KMS-11 (cell line): ENCODE measurements at regions not wholly inside any gene's neighbourhood (a gene's known extent, or its start where the extent isn't known, plus 50 kb on each side); places are given as distances from the start of the nearest gene placed in this dataset.

Experiments
- H2AFZ ChIP-seq: fragments of 200-600 bp; sonication (generic); 2 replicates; pipeline ENCODE4 v1.6.1; 2016; ENCODE audit warnings: antibody characterized with exemption, mixed run types, low read depth
- H3K27ac ChIP-seq: fragments of 200-600 bp; sonication (generic); 2 replicates; pipeline ENCODE4 v1.6.1; 2016; ENCODE audit warnings: mild to moderate bottlenecking, mixed run types
- H3K27me3 ChIP-seq: fragments of 200-600 bp; sonication (generic); 2 replicates; pipeline ENCODE4 v1.6.1; 2017; ENCODE audit warnings: mild to moderate bottlenecking, low read depth, mixed run types, moderate library complexity; ENCODE audit not compliant: insufficient read depth
- H3K36me3 ChIP-seq: fragments of 200-600 bp; sonication (generic); 2 replicates; pipeline ENCODE4 v1.6.1; 2017; ENCODE audit warnings: mild to moderate bottlenecking, mixed run types; ENCODE audit not compliant: insufficient read depth
- H3K4me1 ChIP-seq: fragments of 200-600 bp; sonication (generic); 2 replicates; pipeline ENCODE4 v1.6.1; 2016; ENCODE audit warnings: mild to moderate bottlenecking, low read depth, mixed run types; ENCODE audit not compliant: poor library complexity, severe bottlenecking
- H3K4me2 ChIP-seq: fragments of 200-600 bp; sonication (generic); 2 replicates; pipeline ENCODE4 v1.7.0; 2016; ENCODE audit warnings: mild to moderate bottlenecking, mixed run types
- H3K4me3 ChIP-seq: fragments of 200-600 bp; sonication (generic); IDR thresholded peaks from 2 replicates; pipeline ENCODE4 v1.6.1; 2017; ENCODE audit warnings: low read depth, low read length, mixed read lengths; ENCODE audit not compliant: insufficient read depth
- H3K79me2 ChIP-seq: fragments of 200-600 bp; sonication (generic); 2 replicates; pipeline ENCODE4 v1.6.1; 2016; ENCODE audit warnings: low read depth, mixed run types; ENCODE audit not compliant: insufficient read depth
- H3K9ac ChIP-seq: fragments of 200-600 bp; sonication (generic); 2 replicates; pipeline ENCODE4 v1.6.1; 2016; ENCODE audit warnings: mild to moderate bottlenecking, mixed run types
- H4K20me1 ChIP-seq: fragments of 200-600 bp; sonication (generic); 2 replicates; pipeline ENCODE4 v1.6.1; 2016; ENCODE audit warnings: mild to moderate bottlenecking, mixed run types; ENCODE audit not compliant: insufficient read depth
- TF ChIP-seq, protein P1 (sequence below): fragments of 200-600 bp; sonication (generic); conservative IDR thresholded peaks from 2 replicates; pipeline ENCODE4 v1.6.1; 2017; ENCODE audit warnings: low read depth, mild to moderate bottlenecking, antibody characterized with exemption, low read length, moderate library complexity, mixed read lengths

DNA sequence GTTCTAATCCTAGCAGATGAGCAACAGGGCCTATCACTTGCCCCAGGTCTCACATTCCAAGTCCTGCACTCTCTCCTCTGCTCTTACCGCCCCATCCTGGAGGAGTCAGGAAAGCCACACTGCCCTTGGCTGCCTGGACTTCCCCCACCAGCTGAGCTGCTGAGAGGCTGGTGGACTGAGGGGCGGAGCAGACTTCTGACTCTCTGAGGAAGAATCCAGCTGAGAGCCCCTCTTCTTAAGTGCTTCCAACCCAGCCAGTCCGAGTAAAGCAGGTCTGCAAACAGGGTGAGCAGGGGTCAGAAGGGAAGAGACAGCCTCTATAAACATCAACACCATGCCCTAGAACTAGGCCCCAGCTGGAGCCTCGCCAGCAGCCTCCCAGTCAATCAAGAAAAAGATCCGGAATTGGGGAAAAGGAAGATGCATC is 92.4 kb upstream of the TMEM72 start:
- H3K27ac ChIP-seq: no peak overlapping the region
- no peaks in the 10 kb centered on the region for H3K27me3 ChIP-seq
- H3K4me1 ChIP-seq: no peaks in the 10 kb centered on the region

GRCh38 chr10:44820094-44820493 is 91.0 kb upstream of the TMEM72 start:
- Histone ChIP-seq H3K36me3 (no peaks in the 10 kb centered on the region), H3K27me3 (no peaks in the 10 kb centered on the region), H3K27ac (no peak overlapping the region), H3K4me3 (no peak overlapping the region), H3K79me2 (no peaks in the 10 kb centered on the region), H3K4me1 (no peaks in the 10 kb centered on the region), H2AFZ (no peak overlapping the region), H3K9ac (no peak overlapping the region), H4K20me1 (no peaks in the 10 kb centered on the region), H3K4me2 (no peak overlapping the region)
- TF ChIP-seq, protein P1, sequence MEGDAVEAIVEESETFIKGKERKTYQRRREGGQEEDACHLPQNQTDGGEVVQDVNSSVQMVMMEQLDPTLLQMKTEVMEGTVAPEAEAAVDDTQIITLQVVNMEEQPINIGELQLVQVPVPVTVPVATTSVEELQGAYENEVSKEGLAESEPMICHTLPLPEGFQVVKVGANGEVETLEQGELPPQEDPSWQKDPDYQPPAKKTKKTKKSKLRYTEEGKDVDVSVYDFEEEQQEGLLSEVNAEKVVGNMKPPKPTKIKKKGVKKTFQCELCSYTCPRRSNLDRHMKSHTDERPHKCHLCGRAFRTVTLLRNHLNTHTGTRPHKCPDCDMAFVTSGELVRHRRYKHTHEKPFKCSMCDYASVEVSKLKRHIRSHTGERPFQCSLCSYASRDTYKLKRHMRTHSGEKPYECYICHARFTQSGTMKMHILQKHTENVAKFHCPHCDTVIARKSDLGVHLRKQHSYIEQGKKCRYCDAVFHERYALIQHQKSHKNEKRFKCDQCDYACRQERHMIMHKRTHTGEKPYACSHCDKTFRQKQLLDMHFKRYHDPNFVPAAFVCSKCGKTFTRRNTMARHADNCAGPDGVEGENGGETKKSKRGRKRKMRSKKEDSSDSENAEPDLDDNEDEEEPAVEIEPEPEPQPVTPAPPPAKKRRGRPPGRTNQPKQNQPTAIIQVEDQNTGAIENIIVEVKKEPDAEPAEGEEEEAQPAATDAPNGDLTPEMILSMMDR: no peak

More for the DNA sequence above, 92.4 kb upstream of the TMEM72 start:
- no peak overlapping the region for H3K4me3 ChIP-seq
- H3K79me2 ChIP-seq: no peaks in the 10 kb centered on the region
- H4K20me1 ChIP-seq: no peaks in the 10 kb centered on the region
- H3K36me3 ChIP-seq: no peaks in the 10 kb centered on the region
- H3K9ac ChIP-seq: no peak overlapping the region
- no peak overlapping the region for H3K4me2 ChIP-seq
- no peak overlapping the region for H2AFZ ChIP-seq
- TF ChIP-seq, protein P1: no peak

DNA sequence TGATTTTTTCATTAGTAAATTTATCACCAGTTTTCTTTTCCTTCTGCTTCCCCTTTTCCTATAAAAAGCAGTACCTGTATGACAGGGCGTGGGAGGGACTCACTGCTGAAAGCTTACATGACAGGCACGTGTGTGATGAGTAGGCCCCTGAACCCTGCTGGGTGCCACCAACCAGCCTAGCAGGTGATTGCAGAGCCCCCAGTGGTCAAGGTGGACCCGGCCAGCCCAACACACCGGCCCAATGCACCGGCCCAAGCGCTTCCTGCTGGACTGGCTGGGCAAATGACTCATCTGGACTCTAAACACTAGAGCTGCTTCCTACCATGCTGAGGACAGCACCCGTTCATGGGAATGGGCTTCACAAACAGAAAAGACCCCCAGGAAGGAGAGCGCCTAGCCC is 89.8 kb upstream of the TMEM72 start:
- Histone ChIP-seq H3K27me3 (no peaks in the 10 kb centered on the region), H3K4me2 (no peak overlapping the region), H4K20me1 (no peaks in the 10 kb centered on the region), H3K79me2 (no peaks in the 10 kb centered on the region), H3K27ac (no peak overlapping the region), H3K9ac (no peak overlapping the region), H3K4me3 (no peak overlapping the region), H2AFZ (no peak overlapping the region), H3K4me1 (no peaks in the 10 kb centered on the region), H3K36me3 (no peaks in the 10 kb centered on the region)
- TF ChIP-seq, protein P1: no peak

GRCh38 chr10:44822349-44822748 is 88.8 kb upstream of the TMEM72 start:
- Histone ChIP-seq H3K9ac (no peak overlapping the region), H3K4me2 (no peak overlapping the region), H3K27ac (no peak overlapping the region), H3K4me3 (no peak overlapping the region), H3K4me1 (no peaks in the 10 kb centered on the region), H2AFZ (no peak overlapping the region), H3K36me3 (no peaks in the 10 kb centered on the region), H3K79me2 (no peaks in the 10 kb centered on the region), H4K20me1 (no peaks in the 10 kb centered on the region), H3K27me3 (no peaks in the 10 kb centered on the region)
- TF ChIP-seq, protein P1: no peak
